GM12892 (cell line): ENCODE measurements at regions not wholly inside any gene's neighbourhood (a gene's known extent, or its start where the extent isn't known, plus 50 kb on each side); places are given as distances from the start of the nearest gene placed in this dataset.

Source experiments
- DNase-seq: peaks from one replicate; pipeline ENCODE4 v3.0.0; 2011; ENCODE audit not compliant: insufficient read length
- FAIRE-seq: peaks from 2 replicates; lab custom pipeline; 2011; peaks lifted over from hg19 to GRCh38; lab: Jason Lieb, UNC
- POLR2A ChIP-seq: IDR thresholded peaks from 2 replicates; pipeline ENCODE4 v1.6.1; 2011; ENCODE audit warnings: low read depth, low read length, control low read depth
- POLR2AphosphoS5 ChIP-seq: IDR thresholded peaks from 2 replicates; pipeline ENCODE4 v1.6.1; 2011; ENCODE audit warnings: low read depth, low read length, control low read depth
- TAF1 ChIP-seq: IDR thresholded peaks from 2 replicates; pipeline ENCODE4 v1.6.1; 2011; ENCODE audit warnings: low read depth, mild to moderate bottlenecking, control low read depth, low read length, borderline replicate concordance

- DNase-seq (no peak), FAIRE-seq (no peak)
- TF ChIP-seq POLR2A (no peak), TAF1 (no peak), POLR2AphosphoS5 (no peak)
These were observed 1200.6 kb upstream of the NUDT12 start for GRCh38 chr5:104763216-104763615.

GRCh38 chr5:104757915-104758314 lies 1195.3 kb upstream of the NUDT12 start:
- no peak for TF ChIP-seq TAF1
- no peak for TF ChIP-seq POLR2AphosphoS5
- no peak for TF ChIP-seq POLR2A
- DNase-seq (no peak), FAIRE-seq (no peak)

GRCh38 chr5:104755806-104756205 lies 1193.2 kb upstream of the NUDT12 start:
- FAIRE-seq (no peak), DNase-seq (no peak)
- TF ChIP-seq TAF1 (no peak), POLR2A (no peak), POLR2AphosphoS5 (no peak)

- TF ChIP-seq TAF1 = no peak
- TF ChIP-seq POLR2A = no peak
- no peak for TF ChIP-seq POLR2AphosphoS5
- FAIRE-seq (no peak), DNase-seq (no peak)
These were observed 1191.9 kb upstream of the NUDT12 start for GRCh38 chr5:104754311-104754995.

- FAIRE-seq (no peak), DNase-seq (no peak)
- TF ChIP-seq TAF1 = no peak
- no peak for TF ChIP-seq POLR2A
- no peak for TF ChIP-seq POLR2AphosphoS5
These were observed 1189.4 kb upstream of the NUDT12 start for GRCh38 chr5:104751969-104752368.

- DNase-seq (no peak), FAIRE-seq (no peak)
- no peak for TF ChIP-seq POLR2AphosphoS5
- TF ChIP-seq POLR2A = no peak
- no peak for TF ChIP-seq TAF1
These were observed 1177.3 kb upstream of the NUDT12 start for GRCh38 chr5:104739905-104740304.

GRCh38 chr5:104739503-104739902 lies 1176.9 kb upstream of the NUDT12 start:
- FAIRE-seq (no peak), DNase-seq (no peak)
- TF ChIP-seq POLR2A (no peak), POLR2AphosphoS5 (no peak), TAF1 (no peak)

- FAIRE-seq (no peak), DNase-seq (no peak)
- no peak for TF ChIP-seq POLR2AphosphoS5
- no peak for TF ChIP-seq POLR2A
- TF ChIP-seq TAF1 = no peak
These were observed 1173.5 kb upstream of the NUDT12 start for GRCh38 chr5:104736073-104736472.

- TF ChIP-seq POLR2AphosphoS5 (no peak), POLR2A (no peak), TAF1 (no peak)
- no peak for FAIRE-seq
- no peak for DNase-seq
These were observed 1171.5 kb upstream of the NUDT12 start for GRCh38 chr5:104734046-104734445.

GRCh38 chr5:104733063-104733669 lies 1170.6 kb upstream of the NUDT12 start:
- DNase-seq = no peak
- FAIRE-seq = no peak
- TF ChIP-seq POLR2AphosphoS5 = no peak

- FAIRE-seq (no peak), DNase-seq (no peak)
- TF ChIP-seq POLR2A = no peak
- TF ChIP-seq POLR2AphosphoS5 = no peak
- TF ChIP-seq TAF1 = no peak
These were observed 1168.7 kb upstream of the NUDT12 start for GRCh38 chr5:104731331-104731730.

- FAIRE-seq = no peak
- TF ChIP-seq POLR2AphosphoS5 (no peak), POLR2A (no peak), TAF1 (no peak)
- DNase-seq = no peak
These were observed 1145.4 kb upstream of the NUDT12 start for GRCh38 chr5:104708027-104708426.

- FAIRE-seq (no peak), DNase-seq (no peak)
- no peak for TF ChIP-seq TAF1
- no peak for TF ChIP-seq POLR2AphosphoS5
- no peak for TF ChIP-seq POLR2A
These were observed 1144.0 kb upstream of the NUDT12 start for GRCh38 chr5:104706600-104706999.
